ENCODE measurements at regions not wholly inside any gene's neighbourhood (a gene's known extent, or its start where the extent isn't known, plus 50 kb on each side); places are given as distances from the start of the nearest gene placed in this dataset.
"Not testable (repeated sequence)": the region's sequence is repeated elsewhere in the genome, so short reads cannot be mapped to it uniquely, and the experiment has no call there.

- DNase-seq (ENCODE audit: low read depth, low spot score) = no peak
- Mint-ChIP-seq H3K27me3 (ENCODE audit: low read depth) (no peaks in the 10 kb centered on the region), H3K36me3 (ENCODE audit: low read depth) (no peaks in the 10 kb centered on the region), H3K4me3 (no peak overlapping the region), H3K27ac (ENCODE audit: unreplicated experiment) (peak overlapping the region; percentile 35), H3K4me1 (peaks cover 39% of the 10 kb centered on the region), H3K9me3 (no peaks in the 10 kb centered on the region)
- no peak for TF ChIP-seq CTCF (conservative IDR thresholded peaks at IDR 0.05)
Observed at GRCh38 chr3:66552846-66553245, 52.0 kb upstream of the LRIG1 start.

- Mint-ChIP-seq H3K36me3 (ENCODE audit: low read depth) (no peaks in the 10 kb centered on the region), H3K4me1 (peaks cover 39% of the 10 kb centered on the region), H3K27me3 (ENCODE audit: low read depth) (no peaks in the 10 kb centered on the region), H3K9me3 (no peaks in the 10 kb centered on the region), H3K4me3 (no peak overlapping the region), H3K27ac (ENCODE audit: unreplicated experiment) (peak overlapping the region; percentile 94)
- TF ChIP-seq CTCF (conservative IDR thresholded peaks at IDR 0.05) = no peak
- no peak for DNase-seq (ENCODE audit: low read depth, low spot score)
Observed at GRCh38 chr3:66553441-66554113, 52.8 kb upstream of the LRIG1 start.

GRCh38 chr3:66554178-66554577 lies 53.4 kb upstream of the LRIG1 start:
- DNase-seq (ENCODE audit: low read depth, low spot score) = no peak
- peak overlapping the region; percentile 94 for H3K27ac Mint-ChIP-seq (ENCODE audit: unreplicated experiment)

GRCh38 chr3:66555214-66555844 lies 54.5 kb upstream of the LRIG1 start:
- no peak for DNase-seq (ENCODE audit: low read depth, low spot score)
- Mint-ChIP-seq H3K4me3 (no peak overlapping the region), H3K27ac (ENCODE audit: unreplicated experiment) (no peak overlapping the region), H3K9me3 (peaks cover 1% of the 10 kb centered on the region), H3K36me3 (ENCODE audit: low read depth) (peaks cover 2% of the 10 kb centered on the region), H3K27me3 (ENCODE audit: low read depth) (no peaks in the 10 kb centered on the region), H3K4me1 (peaks cover 37% of the 10 kb centered on the region)
- TF ChIP-seq CTCF (conservative IDR thresholded peaks at IDR 0.05) = no peak

More at GRCh38 chr3:66554178-66554577, 53.4 kb upstream of the LRIG1 start:
- H3K9me3 Mint-ChIP-seq = no peaks in the 10 kb centered on the region
- H3K27me3 Mint-ChIP-seq (ENCODE audit: low read depth) = no peaks in the 10 kb centered on the region
- TF ChIP-seq CTCF (conservative IDR thresholded peaks at IDR 0.05) = no peak
- H3K4me1 Mint-ChIP-seq = peaks cover 39% of the 10 kb centered on the region
- no peak overlapping the region for H3K4me3 Mint-ChIP-seq
- H3K36me3 Mint-ChIP-seq (ENCODE audit: low read depth) = no peaks in the 10 kb centered on the region

- no peak for TF ChIP-seq CTCF (conservative IDR thresholded peaks at IDR 0.05)
- H3K27me3 Mint-ChIP-seq (ENCODE audit: low read depth) = no peaks in the 10 kb centered on the region
- H3K9me3 Mint-ChIP-seq = peaks cover 5% of the 10 kb centered on the region
- no peak overlapping the region for H3K27ac Mint-ChIP-seq (ENCODE audit: unreplicated experiment)
- H3K4me3 Mint-ChIP-seq = no peak overlapping the region
- peaks cover 6% of the 10 kb centered on the region for H3K36me3 Mint-ChIP-seq (ENCODE audit: low read depth)
- peaks cover 26% of the 10 kb centered on the region for H3K4me1 Mint-ChIP-seq
- no peak for DNase-seq (ENCODE audit: low read depth, low spot score)
Observed at GRCh38 chr3:66557170-66557569, 56.3 kb upstream of the LRIG1 start.

GRCh38 chr3:66559924-66560323 lies 59.1 kb upstream of the LRIG1 start:
- not testable (repeated sequence) for H3K27me3 Mint-ChIP-seq (ENCODE audit: low read depth); H3K4me1 Mint-ChIP-seq; DNase-seq (ENCODE audit: low read depth, low spot score); H3K4me3 Mint-ChIP-seq; H3K36me3 Mint-ChIP-seq (ENCODE audit: low read depth); H3K27ac Mint-ChIP-seq (ENCODE audit: unreplicated experiment); H3K9me3 Mint-ChIP-seq
